Left hindlimb (tissue), 1 donor: ENCODE measurements at regions not wholly inside any gene's neighbourhood (a gene's known extent, or its start where the extent isn't known, plus 50 kb on each side); places are given as distances from the start of the nearest gene placed in this dataset.
"Not testable (repeated sequence)": the region's sequence is repeated elsewhere in the genome, so short reads cannot be mapped to it uniquely, and the experiment has no call there.

ENCODE experiments used
- DNase-seq: peaks from one replicate; pipeline ENCODE4 v3.0.0-alpha.2; 2018

DNA sequence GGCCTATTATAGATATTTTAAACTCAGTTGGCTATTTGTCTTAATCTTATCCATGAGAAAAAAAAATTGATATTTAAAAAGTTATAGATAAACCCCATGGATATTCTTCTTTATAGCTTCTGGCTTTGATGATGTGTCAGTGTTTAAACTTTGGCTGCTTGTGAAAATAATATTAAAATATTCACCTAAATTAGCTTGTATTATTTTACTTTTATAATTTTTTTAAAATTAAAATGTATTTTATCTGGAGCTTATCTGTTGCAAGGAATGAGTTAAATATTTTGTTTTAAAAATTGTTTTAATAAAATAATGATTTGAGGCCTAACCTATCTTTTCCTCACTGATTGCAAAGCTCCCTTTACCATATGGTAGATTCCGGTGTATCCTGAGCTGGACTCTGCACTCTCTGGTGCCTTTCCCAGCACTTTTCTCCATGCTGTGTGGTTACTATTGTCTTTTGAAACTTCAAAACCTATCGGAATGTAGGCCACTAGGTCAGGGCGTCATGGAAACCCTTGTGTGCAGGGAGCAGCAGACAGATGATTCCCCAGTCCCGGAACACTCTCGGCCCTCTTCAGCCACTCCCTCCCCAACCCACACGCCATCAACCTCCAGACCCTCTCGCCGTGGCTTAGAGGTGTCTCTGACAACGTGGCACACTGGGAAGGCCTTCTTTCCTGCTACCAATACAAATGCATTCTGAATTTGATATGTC is 252.3 kb upstream of the ATP10A start:
- DNase-seq = no peak

GRCh38 chr15:26114128-26114527 is 251.0 kb upstream of the ATP10A start:
- not testable (repeated sequence) for DNase-seq

- no peak for DNase-seq
Observed at GRCh38 chr15:26113296-26113695, 250.2 kb upstream of the ATP10A start.

GRCh38 chr15:26109203-26109602 is 246.1 kb upstream of the ATP10A start:
- DNase-seq = no peak

DNA sequence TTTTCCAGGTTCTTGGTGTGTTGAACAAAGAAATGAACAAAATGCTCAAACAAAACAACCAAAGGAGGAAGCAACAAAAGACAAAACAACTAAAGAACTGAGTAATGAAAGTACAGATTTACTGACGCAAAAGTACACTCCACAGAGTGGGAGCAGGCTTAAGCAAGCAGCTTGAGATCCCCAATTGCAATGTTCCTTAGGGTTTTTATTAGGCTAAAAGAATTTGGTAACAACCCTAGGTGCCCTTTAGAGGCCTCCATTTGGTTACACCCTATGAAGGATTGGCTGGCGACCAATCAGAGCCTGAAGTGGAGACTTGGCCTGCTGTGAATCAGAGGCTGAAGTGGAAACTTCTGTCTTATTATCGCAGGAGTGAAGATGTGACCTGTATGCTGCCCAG is 243.4 kb upstream of the ATP10A start:
- no peak for DNase-seq

GRCh38 chr15:26103002-26103404 is 239.9 kb upstream of the ATP10A start:
- DNase-seq = no peak

DNA sequence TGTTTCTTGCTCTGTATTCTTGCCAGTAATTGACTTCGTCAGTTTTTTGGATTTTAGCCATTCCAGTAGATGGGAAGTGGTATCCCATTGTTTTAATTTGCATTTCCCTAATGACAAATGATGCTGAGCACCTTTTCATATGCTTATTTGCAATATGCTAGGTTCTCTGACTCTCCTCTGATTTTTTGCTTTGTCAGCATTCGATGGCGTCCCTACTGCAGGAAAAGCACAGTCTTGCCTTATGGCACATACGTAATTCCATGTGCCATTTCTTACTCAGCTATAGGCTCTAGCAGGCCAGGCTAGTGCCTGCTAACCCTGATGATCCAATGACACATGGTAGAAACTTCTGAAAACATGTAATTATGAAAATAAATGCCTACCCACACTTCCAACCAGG is 239.2 kb upstream of the ATP10A start:
- no peak for DNase-seq

GRCh38 chr15:26101443-26101842 is 238.3 kb upstream of the ATP10A start:
- no peak for DNase-seq

DNA sequence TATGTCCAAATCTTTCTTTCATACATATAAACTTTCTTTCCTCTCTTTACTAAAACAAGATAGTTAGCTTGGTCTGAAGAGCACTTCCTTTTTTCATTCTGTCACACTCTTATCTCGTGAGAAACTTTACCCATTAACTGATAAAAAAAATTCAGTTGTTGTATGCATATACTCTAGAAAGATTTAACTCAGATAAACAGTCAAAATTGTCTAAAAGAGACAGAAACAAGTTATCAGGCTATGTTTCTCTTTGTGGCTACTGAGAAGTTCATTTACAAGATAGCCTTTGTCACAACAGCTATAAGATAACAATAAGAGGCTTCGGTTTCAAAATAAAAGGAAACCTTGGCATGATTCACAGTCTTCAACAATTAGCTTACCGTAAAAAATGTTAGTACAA is 235.7 kb upstream of the ATP10A start:
- DNase-seq = no peak

- no peak for DNase-seq
Observed at GRCh38 chr15:26097216-26097615, 234.1 kb upstream of the ATP10A start.

DNA sequence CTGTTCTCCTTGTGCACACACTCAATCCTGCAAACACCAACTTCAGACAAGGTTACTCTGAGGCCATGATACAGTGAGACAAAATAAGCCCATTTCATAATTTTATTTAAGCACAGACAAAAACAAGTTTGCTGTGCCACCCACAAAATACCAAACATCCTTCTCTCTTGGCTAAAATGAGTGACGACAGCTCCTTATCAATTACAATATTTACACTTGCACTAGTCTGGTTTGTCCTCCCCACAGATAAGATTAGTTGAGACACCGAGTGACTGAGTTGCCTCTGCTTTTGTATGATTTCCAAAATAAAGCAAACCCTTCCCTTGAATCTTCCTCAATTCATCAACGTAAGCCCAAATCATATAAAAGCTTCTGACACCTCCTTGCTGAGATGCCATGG is 233.5 kb upstream of the ATP10A start:
- no peak for DNase-seq

DNA sequence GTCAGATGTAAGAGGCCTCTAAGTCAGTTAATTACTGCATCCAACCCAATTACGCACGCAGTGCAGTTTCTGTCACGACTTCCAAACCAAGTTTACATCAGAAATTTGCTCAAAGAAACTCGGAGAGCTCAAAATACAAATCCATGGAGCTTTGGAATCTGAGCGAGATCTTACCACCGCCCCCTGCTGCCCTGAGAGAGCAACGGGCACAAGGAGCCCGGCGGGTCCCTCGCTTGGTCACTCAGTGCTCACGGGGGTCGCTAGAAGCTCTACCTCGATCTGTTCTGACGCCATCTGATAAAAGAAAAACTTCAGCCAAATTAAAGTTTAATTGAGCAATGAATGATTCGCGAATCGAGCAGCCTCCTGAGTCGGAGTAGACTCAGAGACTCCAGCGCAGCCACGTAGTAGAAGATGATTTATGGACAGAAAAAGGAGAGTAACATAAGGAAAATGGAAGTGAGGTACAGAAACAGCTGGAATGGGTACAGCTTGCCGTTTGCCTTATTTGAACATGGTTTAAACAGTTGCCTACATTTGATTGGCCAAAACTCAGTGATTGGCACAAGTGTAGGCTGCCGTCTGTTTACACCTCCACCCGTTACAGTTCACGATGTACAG is 232.7 kb upstream of the ATP10A start:
- DNase-seq = no peak

GRCh38 chr15:26091184-26091583 is 228.1 kb upstream of the ATP10A start:
- DNase-seq = no peak

DNA sequence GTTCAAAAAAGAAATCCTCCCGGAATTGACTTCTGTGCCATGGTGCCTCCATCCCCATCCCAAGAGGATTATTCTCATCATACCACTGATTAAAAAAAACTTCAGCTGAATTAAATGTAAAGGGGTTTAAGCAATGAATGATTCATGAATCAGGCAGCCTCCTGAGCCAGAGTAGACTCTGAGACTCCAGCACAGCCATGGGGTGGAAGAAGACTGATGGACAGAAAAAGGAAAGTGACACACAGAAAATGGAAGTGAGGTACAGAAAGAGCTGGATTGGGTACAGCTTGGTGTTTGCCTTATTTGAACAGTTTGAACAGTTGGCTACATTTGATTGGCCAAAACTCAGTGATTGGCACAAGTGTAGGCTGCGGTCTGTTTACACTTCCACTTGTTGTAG is 224.8 kb upstream of the ATP10A start:
- DNase-seq = no peak

DNA sequence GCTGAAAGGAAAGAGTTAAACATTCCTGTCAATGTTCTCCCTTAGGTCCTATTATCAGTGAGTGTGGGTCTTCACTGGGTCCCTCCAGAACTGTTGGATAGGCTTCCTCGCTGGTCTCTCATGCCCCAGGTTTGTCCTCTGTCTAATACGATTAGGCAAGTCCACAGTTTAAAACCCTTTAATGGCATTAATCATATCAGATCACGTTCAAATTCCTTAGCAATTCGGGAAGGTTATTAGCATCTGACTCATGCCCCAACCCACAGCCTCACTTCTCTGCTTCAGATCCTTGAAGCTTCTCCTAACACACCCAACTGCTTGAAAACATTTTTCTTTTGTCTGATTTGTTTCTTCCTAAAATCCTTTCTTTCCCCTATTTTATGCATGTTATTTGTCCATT is 224.3 kb upstream of the ATP10A start:
- no peak for DNase-seq

DNA sequence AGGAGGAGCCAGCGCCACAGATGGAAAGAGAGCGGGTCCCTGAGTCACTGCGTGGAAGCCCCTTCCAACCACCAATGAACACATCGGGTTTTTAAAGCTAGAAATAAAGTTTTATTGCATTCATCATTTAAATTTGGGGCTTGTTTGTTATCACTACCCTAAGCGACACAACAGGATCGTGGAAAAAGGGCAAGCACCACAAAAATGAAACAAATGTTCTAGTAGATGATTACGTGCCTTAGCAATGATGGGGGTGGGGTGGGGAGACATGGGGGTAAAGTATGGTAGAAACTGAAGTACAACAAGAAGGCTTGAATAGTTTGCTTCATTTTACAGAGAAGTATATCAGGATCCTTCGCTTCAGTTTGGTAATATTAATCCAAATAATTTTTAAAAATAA is 221.6 kb upstream of the ATP10A start:
- no peak for DNase-seq

DNA sequence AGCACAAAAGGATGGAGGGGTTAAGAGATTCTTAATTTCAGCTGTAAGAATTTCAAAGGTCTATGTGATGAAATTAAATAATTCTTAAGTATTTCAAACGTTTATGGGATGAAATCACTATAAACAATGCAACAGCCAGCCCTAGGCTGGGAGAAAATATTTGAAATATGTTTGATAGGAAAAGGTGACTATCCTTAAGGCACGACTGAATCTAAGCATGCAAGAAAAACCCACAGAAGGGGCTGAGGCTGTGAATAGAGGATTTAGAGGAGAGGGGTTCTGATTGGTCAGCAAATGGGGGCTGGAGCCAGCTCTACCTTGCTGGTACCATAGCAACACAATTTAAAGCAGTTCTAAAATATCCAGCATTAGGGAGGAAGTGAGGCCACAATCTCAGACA is 220.8 kb upstream of the ATP10A start:
- no peak for DNase-seq

DNA sequence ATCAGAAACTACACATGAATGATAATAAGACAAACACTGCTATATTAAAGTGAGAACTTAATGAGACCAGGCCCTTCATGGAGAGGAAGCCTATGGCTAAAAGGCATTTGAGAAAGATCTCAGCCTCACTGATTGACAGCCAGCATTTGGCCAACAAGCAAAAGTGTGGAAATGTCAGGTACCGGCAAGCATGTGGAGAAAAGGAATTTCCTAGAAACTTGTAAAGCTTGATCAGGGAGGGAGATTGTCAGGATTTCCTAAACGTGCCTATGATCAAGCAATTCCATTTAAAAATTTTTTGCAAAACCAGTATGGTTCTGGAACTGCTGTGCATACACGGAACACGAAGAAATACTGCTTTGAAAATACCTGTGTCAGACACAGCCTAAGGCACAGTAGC is 220.3 kb upstream of the ATP10A start:
- no peak for DNase-seq

GRCh38 chr15:26082221-26083109 is 219.3 kb upstream of the ATP10A start:
- DNase-seq = peak; percentile 98

DNA sequence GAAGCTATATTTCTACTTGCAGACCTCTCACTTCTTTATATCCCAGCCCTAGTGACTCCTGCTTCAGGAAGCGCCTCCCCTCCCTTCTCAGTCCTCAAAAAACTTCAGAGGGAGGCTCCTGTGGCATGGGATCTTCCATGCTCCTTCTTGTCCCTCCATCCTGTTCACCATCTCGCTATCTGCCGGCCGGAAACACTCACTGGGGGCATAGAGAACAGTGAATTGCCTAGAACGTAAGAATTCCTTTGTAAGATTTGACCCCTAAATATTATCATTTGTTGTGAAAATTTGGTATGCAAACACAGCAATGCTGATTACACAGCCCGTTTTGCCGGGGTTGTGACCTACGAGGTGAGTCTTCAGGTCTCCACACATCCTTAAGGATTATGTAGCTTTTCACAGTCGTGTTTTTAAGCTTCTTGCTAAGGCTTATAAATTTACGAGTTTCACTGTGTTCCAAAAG is 218.7 kb upstream of the ATP10A start:
- DNase-seq = no peak

DNA sequence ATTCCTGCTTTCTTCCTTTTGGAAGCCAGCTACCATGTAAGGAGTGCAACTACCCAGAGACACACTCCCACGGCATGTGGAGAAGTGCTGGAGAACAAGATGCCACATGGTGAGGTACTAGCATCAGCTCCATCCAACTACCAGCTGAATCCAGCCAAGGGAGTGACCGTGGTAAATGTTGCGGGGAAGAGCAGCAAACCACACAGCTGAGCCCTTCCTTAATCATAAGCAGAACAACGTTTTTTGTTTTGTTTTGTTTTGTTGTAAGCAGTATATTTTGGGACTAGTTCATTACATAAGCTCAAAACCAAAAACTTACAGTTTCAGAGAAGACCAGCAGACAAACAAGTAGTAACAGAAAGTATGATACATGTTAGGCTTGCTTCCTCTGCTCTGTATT is 212.6 kb upstream of the ATP10A start:
- no peak for DNase-seq

GRCh38 chr15:26073430-26074333 is 210.6 kb upstream of the ATP10A start:
- no peak for DNase-seq

DNA sequence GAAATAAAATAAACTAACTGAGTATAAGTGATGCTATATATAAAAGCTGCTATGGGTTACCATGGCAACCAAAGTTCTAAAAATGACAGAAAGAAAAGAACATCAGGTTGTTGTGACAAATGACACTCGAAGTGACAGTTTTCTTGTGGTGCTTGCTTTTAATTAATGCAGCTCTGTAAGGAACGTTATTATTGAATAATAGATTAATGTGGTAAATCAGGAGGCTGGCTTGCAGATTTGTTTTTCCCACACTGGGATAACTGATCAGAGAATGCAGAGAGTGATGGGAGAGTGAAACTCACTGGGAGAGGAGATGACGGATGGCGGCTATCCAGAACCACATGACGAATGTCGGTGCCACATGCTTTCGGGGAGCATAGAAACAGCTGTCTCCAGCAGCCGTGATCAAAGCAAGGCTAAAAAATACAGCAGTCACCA is 207.0 kb upstream of the ATP10A start:
- DNase-seq = no peak
